ENCODE measurements at regions not wholly inside any gene's neighbourhood (a gene's known extent, or its start where the extent isn't known, plus 50 kb on each side); places are given as distances from the start of the nearest gene placed in this dataset.

DNA sequence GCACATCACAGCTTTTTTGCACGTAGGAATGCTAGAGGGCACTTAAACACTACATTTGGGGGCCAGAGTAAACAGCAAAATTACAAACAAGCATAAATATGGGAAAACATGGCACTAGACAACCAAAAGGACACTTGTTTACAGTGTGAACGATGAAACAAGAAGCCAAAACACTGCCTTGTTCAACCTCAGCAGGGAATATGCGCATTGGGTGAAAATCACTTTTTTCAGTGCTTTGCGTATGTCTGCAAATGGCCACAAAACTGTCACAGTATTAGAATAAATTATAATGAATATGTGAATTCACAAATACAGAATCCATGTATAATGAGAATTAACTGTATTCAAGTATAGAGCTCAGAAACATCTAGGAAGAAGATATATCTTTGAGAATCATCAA is 1064.0 kb upstream of the GYPC start:
- H4K91ac ChIP-seq (ENCODE audit: insufficient read depth, low read depth, low read length): no peak overlapping the region
- no TSS peak for BruUV-seq (replicated peaks)
- H2BK5ac ChIP-seq (ENCODE audit: low read depth, low read length, poor library complexity, severe bottlenecking): no peak overlapping the region
- no peak overlapping the region for H2BK120ac ChIP-seq (ENCODE audit: low read depth, low read length)
- H3K56ac ChIP-seq (ENCODE audit: extremely low read depth, insufficient read depth, low read length): no peak overlapping the region
- ATAC-seq (ENCODE audit: low read depth) (no peak), DNase-seq (no peak)
- no peak overlapping the region for H3K9ac ChIP-seq (ENCODE audit: low read depth, low read length)
- no peak overlapping the region for H2BK15ac ChIP-seq (ENCODE audit: low read depth, low read length)
- no peaks in the 10 kb centered on the region for H3K79me1 ChIP-seq (ENCODE audit: low read depth in 1 of 2, low read length in 2 of 2)
- ChIA-PET POLR2A (ENCODE audit: unreplicated experiment) (no interaction called here), CTCF (interaction anchor here (0.6 kb wide), 1 partner anchor 655 kb away, joined by 3 read pairs; no protein-coding TSS in a partner anchor)
- H3K36me3 ChIP-seq (ENCODE audit: control insufficient read depth, insufficient read depth, low read length): no peaks in the 10 kb centered on the region
- WGBS, 2 experiments (ENCODE audit: extremely low coverage in 2 of 2, insufficient read length in 1 of 2): no CpG with 5 or more reads among the region's 4 CpGs
- no peak overlapping the region for H3K4me3 ChIP-seq (ENCODE audit: insufficient read depth, low read depth, low read length)
- no peaks in the 10 kb centered on the region for H3K4me1 ChIP-seq (ENCODE audit: control insufficient read depth, insufficient read depth, low read length)
- no peak overlapping the region for H4K5ac ChIP-seq (ENCODE audit: low read depth, low read length)
- intact Hi-C loops (cut with micrococcal nuclease): no loop called here
- TF ChIP-seq, protein P1, sequence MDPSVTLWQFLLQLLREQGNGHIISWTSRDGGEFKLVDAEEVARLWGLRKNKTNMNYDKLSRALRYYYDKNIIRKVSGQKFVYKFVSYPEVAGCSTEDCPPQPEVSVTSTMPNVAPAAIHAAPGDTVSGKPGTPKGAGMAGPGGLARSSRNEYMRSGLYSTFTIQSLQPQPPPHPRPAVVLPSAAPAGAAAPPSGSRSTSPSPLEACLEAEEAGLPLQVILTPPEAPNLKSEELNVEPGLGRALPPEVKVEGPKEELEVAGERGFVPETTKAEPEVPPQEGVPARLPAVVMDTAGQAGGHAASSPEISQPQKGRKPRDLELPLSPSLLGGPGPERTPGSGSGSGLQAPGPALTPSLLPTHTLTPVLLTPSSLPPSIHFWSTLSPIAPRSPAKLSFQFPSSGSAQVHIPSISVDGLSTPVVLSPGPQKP (IDR thresholded peaks at IDR 0.05; ENCODE audit: borderline replicate concordance, low read depth, low read length): no peak
- TF ChIP-seq RFX5 (IDR thresholded peaks at IDR 0.05; ENCODE audit: low read depth, low read length) (no peak), SMC3 (IDR thresholded peaks at IDR 0.05; ENCODE audit: low read depth, low read length) (no peak), MXI1 (IDR thresholded peaks at IDR 0.05; ENCODE audit: borderline replicate concordance, low read depth, low read length) (no peak), POLR2A (IDR thresholded peaks at IDR 0.05; ENCODE audit: low read depth, low read length) (no peak), CHD1 (IDR thresholded peaks at IDR 0.05; ENCODE audit: low read depth, low read length) (no peak), RAD21 (IDR thresholded peaks at IDR 0.05; ENCODE audit: low read length) (no peak), MAFK (IDR thresholded peaks at IDR 0.05; ENCODE audit: low read depth, low read length) (no peak), MAZ (IDR thresholded peaks at IDR 0.05; ENCODE audit: borderline replicate concordance, low read depth, low read length) (no peak), NFE2L2 (IDR thresholded peaks at IDR 0.05; ENCODE audit: low read depth, low read length) (no peak), RCOR1 (IDR thresholded peaks at IDR 0.05; ENCODE audit: insufficient replicate concordance, low read length) (no peak), BHLHE40 (IDR thresholded peaks at IDR 0.05; ENCODE audit: low read depth, low read length) (no peak), FOS (IDR thresholded peaks at IDR 0.05; ENCODE audit: low read depth, low read length) (no peak)
- TF ChIP-seq, protein P2, sequence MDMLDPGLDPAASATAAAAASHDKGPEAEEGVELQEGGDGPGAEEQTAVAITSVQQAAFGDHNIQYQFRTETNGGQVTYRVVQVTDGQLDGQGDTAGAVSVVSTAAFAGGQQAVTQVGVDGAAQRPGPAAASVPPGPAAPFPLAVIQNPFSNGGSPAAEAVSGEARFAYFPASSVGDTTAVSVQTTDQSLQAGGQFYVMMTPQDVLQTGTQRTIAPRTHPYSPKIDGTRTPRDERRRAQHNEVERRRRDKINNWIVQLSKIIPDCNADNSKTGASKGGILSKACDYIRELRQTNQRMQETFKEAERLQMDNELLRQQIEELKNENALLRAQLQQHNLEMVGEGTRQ (IDR thresholded peaks at IDR 0.05; ENCODE audit: low read depth, low read length): no peak
- TF ChIP-seq, protein P3, sequence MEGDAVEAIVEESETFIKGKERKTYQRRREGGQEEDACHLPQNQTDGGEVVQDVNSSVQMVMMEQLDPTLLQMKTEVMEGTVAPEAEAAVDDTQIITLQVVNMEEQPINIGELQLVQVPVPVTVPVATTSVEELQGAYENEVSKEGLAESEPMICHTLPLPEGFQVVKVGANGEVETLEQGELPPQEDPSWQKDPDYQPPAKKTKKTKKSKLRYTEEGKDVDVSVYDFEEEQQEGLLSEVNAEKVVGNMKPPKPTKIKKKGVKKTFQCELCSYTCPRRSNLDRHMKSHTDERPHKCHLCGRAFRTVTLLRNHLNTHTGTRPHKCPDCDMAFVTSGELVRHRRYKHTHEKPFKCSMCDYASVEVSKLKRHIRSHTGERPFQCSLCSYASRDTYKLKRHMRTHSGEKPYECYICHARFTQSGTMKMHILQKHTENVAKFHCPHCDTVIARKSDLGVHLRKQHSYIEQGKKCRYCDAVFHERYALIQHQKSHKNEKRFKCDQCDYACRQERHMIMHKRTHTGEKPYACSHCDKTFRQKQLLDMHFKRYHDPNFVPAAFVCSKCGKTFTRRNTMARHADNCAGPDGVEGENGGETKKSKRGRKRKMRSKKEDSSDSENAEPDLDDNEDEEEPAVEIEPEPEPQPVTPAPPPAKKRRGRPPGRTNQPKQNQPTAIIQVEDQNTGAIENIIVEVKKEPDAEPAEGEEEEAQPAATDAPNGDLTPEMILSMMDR (conservative IDR thresholded peaks at IDR 0.05; ENCODE audit: low read depth, low read length): no peak
- no peak overlapping the region for H3K14ac ChIP-seq (replicated peaks; ENCODE audit: low read depth, low read length)
- H2AK5ac ChIP-seq (ENCODE audit: low read depth, low read length): no peak overlapping the region
- no peaks in the 10 kb centered on the region for H3K27me3 ChIP-seq (ENCODE audit: control insufficient read depth, insufficient read depth, low read length)
- no peak overlapping the region for H3K23ac ChIP-seq (ENCODE audit: low read depth, low read length)
- no peak overlapping the region for H3K18ac ChIP-seq (ENCODE audit: low read depth, low read length)
- H3K27ac ChIP-seq (ENCODE audit: insufficient read depth, low read length): no peak overlapping the region
- no peaks in the 10 kb centered on the region for H4K20me1 ChIP-seq (ENCODE audit: insufficient read depth, low read length)
- dilution Hi-C loops (cut with HindIII; ENCODE audit: low sequenced_read_pairs, unreplicated experiment): no loop called here
- H4K8ac ChIP-seq (ENCODE audit: low read depth in 2 of 2, low read length in 2 of 2): no peak overlapping the region
- H3K4ac ChIP-seq (ENCODE audit: low read depth, low read length): no peak overlapping the region
- H2AFZ ChIP-seq (replicated peaks; ENCODE audit: low read length, poor library complexity): no peak overlapping the region
- no peaks in the 10 kb centered on the region for H3K9me1 ChIP-seq (ENCODE audit: insufficient read depth, low read length)
- H2AK9ac ChIP-seq (replicated peaks; ENCODE audit: low read depth, low read length, poor library complexity): no peak overlapping the region
- no peak overlapping the region for H2BK20ac ChIP-seq (ENCODE audit: low read depth, low read length)
- in situ Hi-C loops (cut with MboI; ENCODE audit: low sequenced_read_pairs): no loop called here
- no peak overlapping the region for H3K4me2 ChIP-seq (ENCODE audit: low read depth, low read length)
- peaks cover 1% of the 10 kb centered on the region; the same call in 1 of the 2 replicates for H3K9me3 ChIP-seq (ENCODE audit: control insufficient read depth, insufficient read depth, low read length)

Measured in IMR-90 (cell line).